GM21723 (cell line): ENCODE measurements at regions not wholly inside any gene's neighbourhood (a gene's known extent, or its start where the extent isn't known, plus 50 kb on each side); places are given as distances from the start of the nearest gene placed in this dataset.

ENCODE experiments used
- ATAC-seq: cut with Tn5 transposase; IDR thresholded peaks from one replicate; pipeline ENCODE4 v1.9.1; 2021; ENCODE audit warnings: mild to moderate bottlenecking, moderate library complexity; ENCODE audit not compliant: unreplicated experiment

DNA sequence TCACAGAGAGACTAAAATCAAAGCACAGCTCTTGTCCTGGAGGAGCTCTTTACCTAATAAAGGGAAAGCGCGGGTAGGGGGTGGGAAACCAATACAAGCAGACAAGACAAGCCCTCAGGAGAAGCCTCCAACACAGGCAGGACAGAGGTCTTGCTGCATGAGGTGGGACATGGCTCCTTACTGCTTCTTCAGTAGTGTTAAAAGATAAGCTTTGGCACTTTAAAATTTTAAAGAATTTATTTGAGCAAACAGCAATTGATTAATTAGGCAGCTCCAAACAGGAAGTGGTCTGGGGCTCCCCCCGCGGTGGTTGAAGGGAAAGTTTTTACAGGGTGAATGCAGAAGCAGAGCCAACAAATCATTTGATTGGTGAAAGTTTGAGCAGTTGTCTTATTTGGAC is 50.3 kb upstream of the MACC1 start:
- ATAC-seq: no peak

DNA sequence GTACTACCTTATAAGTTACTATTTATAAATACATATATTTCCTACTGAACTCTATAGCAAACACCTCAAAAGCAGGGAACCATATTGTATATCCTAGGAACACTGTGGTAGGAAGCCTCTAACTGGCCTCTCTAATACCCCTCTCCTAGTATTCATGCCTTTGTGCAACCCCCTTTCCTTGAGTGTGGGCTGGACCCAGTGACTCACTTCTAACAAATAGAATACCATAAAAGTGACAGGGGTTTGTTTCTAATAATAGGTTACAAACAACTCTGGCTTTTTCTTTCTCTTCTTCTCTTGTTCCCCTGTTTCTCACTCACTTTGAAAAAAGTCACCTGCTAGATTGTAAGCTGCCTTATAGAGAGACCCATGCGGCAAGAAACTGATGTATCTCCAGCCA is 51.6 kb upstream of the MACC1 start:
- ATAC-seq: no peak

DNA sequence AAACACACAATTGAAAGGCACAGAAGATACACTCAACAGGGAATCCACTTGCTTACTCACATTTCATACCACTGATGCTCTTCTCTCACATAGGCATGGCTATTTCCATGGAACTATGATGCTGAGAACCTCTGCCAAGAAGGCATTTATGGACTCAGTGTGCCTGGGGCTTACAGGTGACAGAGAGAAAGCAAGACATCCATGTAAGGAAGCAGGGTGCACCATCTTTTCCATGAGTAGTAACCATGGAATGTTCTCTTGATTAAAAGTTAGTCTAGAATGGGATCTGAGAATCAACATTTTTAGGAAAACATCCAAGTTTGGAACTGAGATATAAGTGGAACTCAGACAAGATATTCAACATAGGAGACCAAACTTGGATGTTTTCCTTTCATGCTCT is 52.5 kb upstream of the MACC1 start:
- ATAC-seq: no peak

DNA sequence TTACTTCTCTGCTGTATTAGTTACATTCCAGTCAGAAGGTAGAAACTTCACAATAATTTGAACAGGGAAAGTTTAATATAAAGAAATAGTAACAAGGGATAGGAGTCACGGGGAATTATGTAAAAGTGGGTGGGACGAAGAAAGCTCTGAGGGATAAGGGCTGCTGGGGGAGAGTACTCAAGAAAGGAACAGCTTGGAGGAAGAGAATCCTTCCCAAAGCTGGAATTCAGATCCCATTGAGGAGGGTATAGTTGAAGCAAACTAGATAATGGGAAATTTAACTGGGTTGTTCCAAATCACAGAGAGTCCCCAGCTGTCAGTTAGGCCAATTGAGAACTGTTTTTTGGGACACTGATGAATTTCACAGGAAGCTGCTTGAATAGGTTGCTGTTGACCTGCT is 53.2 kb upstream of the MACC1 start:
- no peak for ATAC-seq

DNA sequence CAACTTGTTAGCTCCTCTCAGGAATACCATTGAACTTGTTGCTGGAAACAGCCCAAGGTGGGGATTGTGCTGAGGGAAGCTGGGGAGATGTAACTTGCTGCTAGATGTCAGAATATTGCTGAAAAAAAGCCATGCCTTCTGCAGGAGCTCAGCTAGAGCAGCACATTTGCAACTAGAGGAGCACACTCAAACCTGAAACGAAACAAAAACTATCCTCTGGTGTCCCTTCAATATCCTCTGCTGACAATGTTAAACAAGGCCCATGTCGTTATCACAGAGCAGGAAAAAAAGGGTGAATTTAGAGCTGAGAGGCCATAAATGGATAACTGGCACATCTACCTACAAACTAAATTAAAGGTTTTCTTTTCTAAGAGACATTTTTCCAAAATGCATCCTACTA is 53.7 kb upstream of the MACC1 start:
- peak; percentile 94 for ATAC-seq

DNA sequence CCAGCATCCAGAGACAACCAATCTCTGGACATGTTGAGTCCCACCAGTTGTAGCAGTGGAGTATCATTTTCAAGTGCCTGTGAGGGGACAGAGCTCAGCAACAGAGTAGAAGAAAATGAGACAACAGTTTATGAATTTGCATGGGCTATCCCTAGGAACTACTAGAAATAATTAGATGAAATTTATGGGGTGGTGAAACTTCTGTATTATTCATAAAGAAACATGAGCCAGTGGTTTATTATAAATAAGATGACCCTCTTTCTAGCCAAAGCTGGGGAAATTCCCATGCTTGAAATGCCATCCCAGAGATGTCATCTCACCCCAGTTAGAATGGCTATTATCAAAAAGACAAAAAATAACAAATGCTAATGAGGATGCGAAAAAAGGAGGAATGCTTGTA is 55.1 kb upstream of the ITGB8 start:
- ATAC-seq: no peak

DNA sequence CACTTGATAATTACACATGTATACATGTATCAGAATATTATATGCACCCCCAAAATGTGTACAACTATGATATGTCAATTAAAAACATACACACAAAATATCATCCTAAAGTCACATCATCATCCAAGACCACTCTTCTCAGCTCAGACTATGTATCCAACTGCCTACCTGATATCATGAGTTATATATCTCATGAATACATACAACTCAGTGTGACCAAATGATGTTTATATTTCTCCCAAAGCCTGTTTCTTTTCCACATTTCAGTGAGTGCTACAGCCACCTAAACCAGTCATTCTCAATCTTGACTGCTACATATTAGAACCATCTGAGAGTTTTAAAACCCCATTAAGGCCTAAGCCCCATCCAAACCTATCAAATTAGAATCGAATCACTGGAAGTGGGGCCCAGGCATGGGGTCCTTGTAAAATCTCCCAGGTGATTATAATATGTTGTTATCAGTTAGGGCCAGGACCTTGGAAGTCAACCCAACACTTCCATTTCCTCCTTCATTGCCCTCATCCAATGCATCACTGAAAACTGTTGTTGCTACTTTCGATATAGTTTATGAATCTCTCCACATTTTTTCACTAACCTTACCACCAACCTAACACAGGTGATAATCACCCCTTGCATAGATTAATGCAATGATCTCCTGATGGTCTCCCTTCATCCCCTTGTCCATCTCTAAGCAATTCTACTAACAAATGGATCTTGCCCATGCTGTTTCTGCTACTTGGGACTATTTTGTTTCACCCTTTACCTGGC is 53.8 kb upstream of the ITGB8 start:
- no peak for ATAC-seq

DNA sequence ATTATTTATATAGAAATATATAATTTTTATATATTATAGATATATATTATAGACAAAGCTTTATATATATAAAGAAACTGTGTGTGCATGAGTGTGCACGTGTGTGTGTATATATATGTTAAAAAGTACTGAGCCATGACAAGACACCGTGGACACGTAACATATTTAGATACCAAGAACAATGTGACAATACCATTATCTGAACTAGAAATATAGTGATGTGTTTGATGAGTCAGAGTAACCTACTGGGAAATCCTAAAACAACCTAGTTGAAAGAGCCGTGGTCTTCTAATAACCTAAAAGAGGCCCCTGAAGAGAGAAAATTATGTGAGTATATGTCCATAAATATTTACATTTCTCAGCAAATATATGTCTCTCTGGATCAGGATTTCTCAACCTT is 50.7 kb upstream of the ITGB8 start:
- ATAC-seq: no peak

DNA sequence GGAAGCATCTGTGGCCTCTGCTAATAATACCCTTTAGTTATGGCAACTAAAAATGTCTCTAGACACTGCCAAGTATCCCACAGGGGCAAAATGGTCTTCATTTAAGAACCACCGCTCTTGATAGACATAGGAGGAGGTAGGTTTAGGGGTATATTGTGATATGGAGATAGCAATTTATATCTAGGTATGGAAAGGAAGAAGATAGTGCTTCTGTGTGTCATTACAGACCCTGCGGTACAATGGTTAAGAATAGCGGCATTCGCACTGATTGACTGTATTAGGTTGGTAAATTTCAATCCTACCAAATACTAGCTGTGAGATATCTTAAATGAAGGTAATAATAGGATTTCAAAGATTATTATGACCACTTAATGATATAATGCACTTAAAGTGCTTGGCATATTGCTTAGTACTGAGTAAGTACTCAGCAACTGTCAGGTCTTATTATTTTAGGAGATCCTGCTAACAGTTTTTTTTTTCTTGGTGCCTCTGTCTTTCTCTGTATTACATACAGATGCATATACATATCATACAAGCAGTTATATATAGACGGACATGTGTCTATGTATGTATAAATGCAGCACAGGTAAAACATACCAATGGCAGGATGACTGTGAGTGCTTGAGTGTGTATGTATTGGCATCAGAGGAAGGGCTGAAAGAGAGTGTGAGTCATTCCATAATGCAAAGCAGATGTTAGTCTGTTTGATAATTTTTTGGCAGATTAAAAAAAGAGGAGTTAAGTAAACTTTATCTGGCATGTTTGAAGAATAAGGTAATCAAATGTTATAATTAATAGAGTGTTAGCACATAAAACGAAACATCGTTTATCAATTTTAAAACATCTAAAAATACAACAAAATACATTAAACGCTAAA is 50.0 kb upstream of the ITGB8 start:
- ATAC-seq: no peak
